Mesenchymal stem cell (in vitro differentiated cells and primary cell): ENCODE measurements at regions not wholly inside any gene's neighbourhood (a gene's known extent, or its start where the extent isn't known, plus 50 kb on each side); places are given as distances from the start of the nearest gene placed in this dataset.
"Not testable (repeated sequence)": the region's sequence is repeated elsewhere in the genome, so short reads cannot be mapped to it uniquely, and the experiment has no call there.

ENCODE experiments used
- DNase-seq: peaks from one replicate; pipeline ENCODE4 v3.0.0-alpha.2; 2013
- H2AFZ ChIP-seq: one replicate; pipeline ENCODE4 v1.6.1; 2013; ENCODE audit warnings: low read depth, mild to moderate bottlenecking, control low read depth, inconsistent platforms, low read length, moderate library complexity
- H2AK5ac ChIP-seq: 2 replicates; pipeline ENCODE4 v1.6.1; 2013; ENCODE audit warnings: low read length, moderate library complexity, mild to moderate bottlenecking, inconsistent platforms; ENCODE audit not compliant: severe bottlenecking
- H2BK120ac ChIP-seq: one replicate; pipeline ENCODE4 v1.6.1; 2013; ENCODE audit warnings: low read depth, mild to moderate bottlenecking, inconsistent platforms, low read length, moderate library complexity
- H2BK12ac ChIP-seq, 2 experiments: one replicate each; pipeline ENCODE4 v1.6.1; 2013; ENCODE audit warnings: inconsistent platforms in 2 of 2, low read length in 2 of 2, mild to moderate bottlenecking in 2 of 2, moderate library complexity in 2 of 2, control low read depth in 1 of 2
- H2BK15ac ChIP-seq: one replicate; pipeline ENCODE4 v1.6.1; 2013; ENCODE audit warnings: mild to moderate bottlenecking, low read depth, inconsistent platforms; ENCODE audit not compliant: poor library complexity, severe bottlenecking
- H2BK5ac ChIP-seq: 2 replicates; pipeline ENCODE4 v1.6.1; 2013; ENCODE audit warnings: low read depth, mild to moderate bottlenecking, low read length, control low read depth, inconsistent platforms; ENCODE audit not compliant: poor library complexity, severe bottlenecking
- H3K14ac ChIP-seq, 2 experiments: one replicate each; pipeline ENCODE4 v1.6.1; 2013; ENCODE audit warnings: inconsistent platforms in 2 of 2, low read length in 2 of 2, control low read depth in 1 of 2, mild to moderate bottlenecking in 1 of 2, moderate library complexity in 1 of 2
- H3K18ac ChIP-seq, 2 experiments: one replicate each; pipeline ENCODE4 v1.6.1; 2013; ENCODE audit warnings: inconsistent platforms in 2 of 2, low read length in 2 of 2, control low read depth in 1 of 2, low read depth in 1 of 2, mild to moderate bottlenecking in 1 of 2
- H3K23ac ChIP-seq, 2 experiments: one replicate each; pipeline ENCODE4 v1.6.1; 2013; ENCODE audit warnings: inconsistent platforms in 2 of 2, low read length in 2 of 2, mild to moderate bottlenecking in 2 of 2, moderate library complexity in 2 of 2, control low read depth in 1 of 2
- H3K27ac ChIP-seq: 2 replicates; pipeline ENCODE4 v1.5.1; 2013; ENCODE audit warnings: mild to moderate bottlenecking, moderate library complexity, low read length, control low read depth, inconsistent platforms; ENCODE audit not compliant: poor library complexity, severe bottlenecking
- H3K27me3 ChIP-seq, 2 experiments: 2 replicates each; pipeline versions ENCODE4 v1.6.1 to v1.7.0; 2013; ENCODE audit warnings: low read length in 2 of 2, mild to moderate bottlenecking in 2 of 2, moderate library complexity in 2 of 2, control low read depth in 1 of 2, inconsistent platforms in 1 of 2; ENCODE audit not compliant: control insufficient read depth in 1 of 2, insufficient read depth in 1 of 2
- H3K36me3 ChIP-seq, 2 experiments: 2 replicates each; pipeline versions ENCODE4 v1.6.1 to v1.7.0; 2013; ENCODE audit warnings: low read length in 2 of 2, control low read depth in 1 of 2, inconsistent platforms in 1 of 2, low read depth in 1 of 2, mild to moderate bottlenecking in 1 of 2; ENCODE audit not compliant: insufficient read depth in 2 of 2, control insufficient read depth in 1 of 2
- H3K4ac ChIP-seq, 2 experiments: one replicate each; pipeline ENCODE4 v1.6.1; 2013; ENCODE audit warnings: inconsistent platforms in 2 of 2, low read length in 2 of 2, mild to moderate bottlenecking in 2 of 2, moderate library complexity in 2 of 2, control low read depth in 1 of 2, low read depth in 1 of 2
- H3K4me1 ChIP-seq: 2 replicates; pipeline ENCODE4 v1.6.1; 2013; ENCODE audit warnings: low read depth, low read length, control low read depth; ENCODE audit not compliant: control insufficient read depth, insufficient read depth
- H3K4me2 ChIP-seq: 2 replicates; pipeline ENCODE4 v1.6.1; 2013; ENCODE audit warnings: low read length, mild to moderate bottlenecking, inconsistent platforms; ENCODE audit not compliant: poor library complexity, severe bottlenecking
- H3K4me3 ChIP-seq, 2 experiments: 2 replicates each; pipeline versions ENCODE4 v1.5.1 to v1.7.0; 2013; ENCODE audit warnings: low read length in 2 of 2, mild to moderate bottlenecking in 2 of 2, control low read depth in 1 of 2, low read depth in 1 of 2; ENCODE audit not compliant: insufficient read depth in 1 of 2
- H3K79me1 ChIP-seq: replicated peaks from 2 replicates; pipeline ENCODE4 v1.6.1; 2013; ENCODE audit warnings: mild to moderate bottlenecking, control low read depth, low read length, inconsistent platforms; ENCODE audit not compliant: poor library complexity, severe bottlenecking
- H3K9ac ChIP-seq: 2 replicates; pipeline ENCODE4 v1.7.0; 2013; ENCODE audit warnings: mild to moderate bottlenecking, low read length, moderate library complexity
- H3K9me3 ChIP-seq: 2 replicates; pipeline ENCODE4 v1.7.0; 2013; ENCODE audit warnings: mild to moderate bottlenecking, low read length; ENCODE audit not compliant: control insufficient read depth
- H4K8ac ChIP-seq: one replicate; pipeline ENCODE4 v1.6.1; 2013; ENCODE audit warnings: inconsistent platforms, mild to moderate bottlenecking, low read length, moderate library complexity
- H4K91ac ChIP-seq: one replicate; pipeline ENCODE4 v1.6.1; 2013; ENCODE audit warnings: mild to moderate bottlenecking, low read length, inconsistent platforms
- WGBS: methylation state at CpG from one replicate; pipeline ENCODE4 v1.1.7; 2013; ENCODE audit warnings: mixed read lengths; 5-methylcytosine and 5-hydroxymethylcytosine counted together

DNA sequence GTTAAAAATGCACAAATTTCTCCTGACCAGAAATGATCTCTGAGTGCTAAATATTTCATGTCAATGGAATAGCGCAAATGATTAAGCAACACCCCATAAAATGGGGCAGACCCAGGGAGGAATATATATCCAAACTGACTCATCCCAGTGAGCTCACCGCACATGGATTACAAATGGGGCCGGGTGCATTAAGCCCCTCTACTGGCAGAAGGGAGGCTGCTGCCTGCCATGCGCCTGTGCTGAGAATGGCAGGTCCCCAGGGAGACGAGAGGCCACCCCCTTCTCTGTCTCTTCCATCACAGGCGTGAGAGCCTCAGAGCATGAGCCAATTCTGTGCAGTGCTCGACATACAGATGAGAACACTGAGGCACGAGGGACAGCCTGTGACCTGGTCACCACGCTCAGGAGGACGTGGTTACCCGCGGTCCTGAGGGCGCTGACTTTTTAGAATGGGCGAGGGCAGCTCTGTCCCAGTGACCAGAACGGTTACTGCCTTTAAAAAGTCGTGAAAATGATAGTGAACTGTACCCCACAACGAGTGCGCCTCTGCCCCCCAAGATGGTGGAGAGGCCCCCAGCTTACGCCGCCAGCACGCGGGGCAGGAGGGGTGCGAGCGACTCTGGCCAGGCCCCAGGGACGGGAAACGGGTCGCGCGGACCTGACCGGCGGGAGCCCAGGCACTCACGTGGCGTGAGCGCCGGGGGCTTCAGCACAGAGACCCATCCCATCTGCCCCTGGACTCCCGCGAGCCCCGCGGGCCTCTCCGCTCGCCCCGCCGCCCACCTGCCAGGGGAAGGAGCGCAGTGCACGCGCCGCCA, 130.2 kb upstream of the ALDH3B2 start:
- H4K91ac ChIP-seq, H2BK5ac ChIP-seq, H3K9me3 ChIP-seq, H3K27ac ChIP-seq, H3K36me3 ChIP-seq, H3K4ac ChIP-seq, H3K23ac ChIP-seq, H3K27me3 ChIP-seq, H2BK15ac ChIP-seq, H2BK120ac ChIP-seq, H3K79me1 ChIP-seq, H3K4me1 ChIP-seq, H2AK5ac ChIP-seq: not testable (repeated sequence)
- DNase-seq: peak; percentile 87
- H3K4me2 ChIP-seq: peak overlapping the region; percentile 84
- peak overlapping the region; percentile 90 for H3K9ac ChIP-seq
- WGBS: 1% methylated on average over 42 of the region's 47 CpGs
- H3K14ac ChIP-seq: peak overlapping the region in 1 of 2 experiments; percentile 97
- H2BK12ac ChIP-seq: peak overlapping the region in 1 of 2 experiments; percentile 97
- peak overlapping the region; percentile 45 for H4K8ac ChIP-seq
- H2AFZ ChIP-seq: peak overlapping the region; percentile 85
- peak overlapping the region; percentile 69 to 84 for H3K18ac ChIP-seq
- H3K4me3 ChIP-seq: peak overlapping the region; percentile 79 to 84

DNA sequence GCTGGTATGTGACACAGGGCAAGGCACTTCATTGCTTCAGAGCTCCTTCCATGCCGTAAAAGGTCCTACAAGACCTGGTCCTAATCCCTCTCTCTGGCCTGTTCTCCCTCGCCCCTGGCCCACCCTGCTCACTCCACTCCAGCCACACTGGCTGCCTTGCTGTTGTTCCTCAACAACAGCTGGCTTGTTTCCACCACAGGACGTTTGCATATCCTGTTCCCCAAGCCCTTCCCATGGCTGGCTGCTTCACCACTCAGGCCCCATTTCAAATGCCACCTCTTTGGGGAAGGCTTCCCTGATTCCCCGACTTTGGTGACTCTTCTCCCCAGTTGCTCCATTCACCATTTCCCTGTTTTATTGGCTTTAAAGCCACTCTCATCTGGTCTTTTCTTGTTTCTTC, 129.1 kb upstream of the ALDH3B2 start:
- WGBS: 80% methylated on average over 4 of the region's 4 CpGs

DNA sequence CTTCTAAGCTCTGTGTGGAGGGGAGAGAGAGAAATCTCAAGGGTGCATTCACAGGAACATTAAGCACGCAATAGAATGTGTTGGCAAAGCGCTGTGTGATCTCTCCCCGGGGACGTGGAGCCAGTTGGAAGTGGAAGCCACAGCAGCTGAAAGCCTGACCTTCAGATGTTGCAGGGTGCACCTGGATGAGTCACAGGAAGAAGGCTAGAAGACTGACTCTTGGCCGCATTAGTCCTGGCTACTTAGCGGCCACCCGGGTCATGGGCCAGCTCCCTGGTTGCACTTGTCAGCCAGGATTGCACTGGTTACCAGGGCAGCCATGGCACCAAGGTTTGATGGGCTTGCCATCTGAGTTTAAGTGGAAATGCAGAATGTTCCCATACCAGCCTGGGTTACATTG, 128.6 kb upstream of the ALDH3B2 start:
- not testable (repeated sequence) for H3K4me1 ChIP-seq, H3K4ac ChIP-seq, H4K8ac ChIP-seq, H3K79me1 ChIP-seq, H2AK5ac ChIP-seq, H3K4me2 ChIP-seq, H3K18ac ChIP-seq, H3K27me3 ChIP-seq, H4K91ac ChIP-seq, H2AFZ ChIP-seq, H3K9ac ChIP-seq, DNase-seq, H3K36me3 ChIP-seq, H3K23ac ChIP-seq, H2BK12ac ChIP-seq, H2BK5ac ChIP-seq, H3K27ac ChIP-seq, H3K9me3 ChIP-seq, H2BK120ac ChIP-seq, H2BK15ac ChIP-seq, H3K14ac ChIP-seq, H3K4me3 ChIP-seq
- WGBS: 64% methylated on average over 7 of the region's 7 CpGs

More for the DNA sequence above, 129.1 kb upstream of the ALDH3B2 start:
- not testable (repeated sequence) for H2BK15ac ChIP-seq, H2BK120ac ChIP-seq, H2AK5ac ChIP-seq, H3K18ac ChIP-seq, H3K9ac ChIP-seq, H2AFZ ChIP-seq, H3K27ac ChIP-seq, H3K36me3 ChIP-seq, DNase-seq, H3K4ac ChIP-seq, H3K27me3 ChIP-seq, H2BK12ac ChIP-seq, H3K4me3 ChIP-seq, H4K91ac ChIP-seq, H3K4me2 ChIP-seq, H4K8ac ChIP-seq, H3K79me1 ChIP-seq, H3K4me1 ChIP-seq, H3K9me3 ChIP-seq, H3K23ac ChIP-seq, H3K14ac ChIP-seq, H2BK5ac ChIP-seq

DNA sequence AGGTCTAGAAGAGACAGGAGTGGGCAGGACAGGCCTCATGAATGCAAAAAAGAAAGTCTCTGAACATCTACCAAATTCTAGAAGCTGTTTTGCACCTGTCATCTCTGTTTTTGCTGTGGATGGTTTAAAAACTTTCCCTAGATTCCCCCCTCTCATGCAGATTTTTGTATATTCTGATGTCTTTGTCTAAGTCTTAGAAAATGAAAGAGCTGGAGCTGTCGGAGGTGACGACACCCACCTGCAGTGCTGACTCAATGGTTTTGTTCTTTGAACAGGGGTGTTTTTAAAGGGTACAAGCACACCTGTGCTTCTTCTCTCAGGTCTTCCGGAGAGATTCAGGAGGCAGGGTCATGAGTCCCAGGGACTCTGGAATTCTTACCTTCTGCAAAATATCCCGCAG, 128.2 kb upstream of the ALDH3B2 start:
- not testable (repeated sequence) for H2AFZ ChIP-seq, H2BK12ac ChIP-seq, H2BK5ac ChIP-seq, H3K79me1 ChIP-seq, H3K23ac ChIP-seq, H2BK120ac ChIP-seq, H4K8ac ChIP-seq, H3K4me3 ChIP-seq, H3K14ac ChIP-seq, H3K4me1 ChIP-seq, H3K4me2 ChIP-seq, DNase-seq, H3K4ac ChIP-seq, H2BK15ac ChIP-seq, H4K91ac ChIP-seq, H2AK5ac ChIP-seq, H3K36me3 ChIP-seq, H3K9me3 ChIP-seq, H3K18ac ChIP-seq, H3K27me3 ChIP-seq, H3K27ac ChIP-seq, H3K9ac ChIP-seq
- WGBS: 97% methylated on average over 3 of the region's 4 CpGs
